T-helper 1 cell treated with Interleukin-12 subunit alpha and Interleukin-12 subunit beta and Interleukin-4 antibody, amounts not matched to agents 30 ng/mL and 1 ng/mL, for 36 hours (primary cell): ENCODE measurements at regions not wholly inside any gene's neighbourhood (a gene's known extent, or its start where the extent isn't known, plus 50 kb on each side); places are given as distances from the start of the nearest gene placed in this dataset.

ENCODE experiments used
- intact Hi-C: fragments of 100-400 bp; cut with micrococcal nuclease; formaldehyde crosslinking; loops from one replicate; pipeline ENCODE4 v1.15.1; 2024

DNA sequence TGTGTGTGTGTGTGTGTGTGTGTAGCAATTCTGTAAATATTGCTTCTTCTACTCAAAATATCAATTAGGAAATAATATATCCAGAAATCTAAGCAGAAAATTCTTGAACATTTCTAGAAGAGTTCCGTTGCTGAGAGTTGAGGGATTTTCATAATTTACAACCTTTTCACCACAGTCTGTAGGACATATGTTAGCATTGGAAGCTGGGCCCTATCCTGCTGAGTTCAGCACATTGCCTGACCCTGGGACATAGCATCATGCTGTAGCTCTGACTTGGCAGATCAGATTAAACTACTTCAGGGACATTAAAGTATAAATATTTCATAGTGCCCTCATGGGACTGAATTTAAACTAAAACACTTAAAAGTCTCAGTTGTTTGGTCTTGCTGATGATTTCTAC, 129.2 kb upstream of the KCNH7 start:
- intact Hi-C loops: no loop called here

DNA sequence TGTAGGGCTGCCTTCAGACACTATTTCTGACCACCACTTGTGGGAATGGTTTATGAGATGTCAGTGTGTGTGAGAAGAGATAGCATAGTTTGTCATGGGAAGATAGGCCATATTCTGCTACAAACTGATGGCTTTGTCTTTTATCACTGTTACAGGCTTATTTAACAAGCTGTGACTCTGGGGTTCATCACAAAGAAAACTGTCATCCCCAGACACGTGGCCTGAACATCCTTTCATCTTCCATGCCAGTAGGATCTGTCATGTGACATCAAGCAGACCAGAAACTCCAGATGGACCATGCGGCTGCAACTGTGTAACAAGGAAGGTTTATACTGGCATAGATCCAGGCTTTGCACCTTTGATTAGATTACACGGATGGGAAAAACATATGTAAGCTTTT, 128.6 kb upstream of the KCNH7 start:
- intact Hi-C loops: no loop called here

DNA sequence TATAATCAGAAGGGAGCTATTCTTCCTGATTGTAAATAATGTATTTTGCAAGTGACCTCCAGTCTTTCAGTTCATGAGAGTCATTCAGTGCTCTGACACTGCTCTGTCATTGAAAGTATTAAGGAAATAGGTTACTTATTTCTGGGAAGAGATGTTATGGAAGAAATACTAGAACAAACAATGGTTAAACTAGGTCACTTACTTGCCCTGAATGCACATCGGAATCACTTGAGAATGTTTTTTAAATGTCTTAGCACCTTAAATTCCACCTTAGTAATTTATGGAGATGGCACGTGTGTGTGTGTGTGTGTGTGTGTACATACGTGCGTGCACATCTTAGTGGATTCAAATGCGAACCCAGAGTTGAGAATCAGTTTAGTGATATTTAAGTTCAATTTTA, 126.6 kb upstream of the KCNH7 start:
- intact Hi-C loops: no loop called here

DNA sequence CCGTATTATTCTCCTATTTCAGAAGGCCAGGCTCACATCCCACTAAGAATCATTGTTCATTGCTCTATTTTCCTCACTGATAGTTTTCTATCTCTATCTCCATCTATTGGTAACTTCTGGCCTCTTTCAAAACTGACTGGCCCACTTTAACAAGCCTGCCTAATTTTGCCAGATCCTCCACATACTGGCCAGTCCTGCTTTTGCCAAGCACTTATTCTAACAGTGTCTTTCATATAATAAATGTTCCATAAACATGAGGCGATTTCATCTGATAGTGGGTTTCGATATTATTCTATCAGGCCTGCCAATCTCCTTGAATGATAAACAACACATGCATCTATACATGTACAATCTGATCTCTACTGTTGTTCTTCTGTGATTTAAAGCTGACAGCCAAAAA, 125.9 kb upstream of the KCNH7 start:
- intact Hi-C loops: no loop called here

DNA sequence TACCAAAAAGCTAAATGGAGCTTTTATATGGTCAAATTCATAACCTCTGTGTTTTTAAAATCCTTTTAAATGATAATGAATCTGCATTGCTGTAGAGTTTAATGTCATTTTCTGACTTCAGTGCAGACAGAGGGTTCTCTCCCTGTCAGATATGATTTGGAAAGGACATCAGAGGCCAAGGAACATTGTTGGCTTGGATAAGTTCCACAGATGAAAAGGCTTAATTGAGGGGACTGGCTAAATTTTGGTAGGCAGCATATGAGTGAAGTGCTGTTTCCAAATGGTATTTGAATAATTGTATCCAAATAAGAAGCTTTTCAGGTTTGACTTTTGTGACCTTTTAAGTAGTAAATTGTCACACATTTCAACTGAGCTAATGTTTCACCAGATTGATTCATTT, 124.6 kb upstream of the KCNH7 start:
- intact Hi-C loops: no loop called here

DNA sequence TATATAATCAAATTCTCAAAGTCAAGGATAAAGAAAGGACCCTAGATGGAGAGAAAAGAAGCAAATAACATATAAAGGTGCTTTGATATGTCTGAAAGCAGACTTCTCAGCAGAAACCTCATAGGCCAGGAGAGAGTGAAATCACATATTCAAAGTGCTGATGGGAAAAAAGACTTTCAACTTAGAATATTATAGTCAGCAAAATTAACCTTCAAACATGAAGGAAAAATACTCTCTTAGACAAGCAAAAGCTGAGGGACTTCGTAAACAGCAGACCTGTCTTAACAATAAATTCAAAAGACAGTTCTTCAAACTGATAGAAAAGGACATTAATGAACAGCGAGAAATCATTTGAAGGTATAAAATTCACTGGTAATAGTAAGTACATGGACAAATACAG, 107.2 kb upstream of the KCNH7 start:
- intact Hi-C loops: no loop called here

DNA sequence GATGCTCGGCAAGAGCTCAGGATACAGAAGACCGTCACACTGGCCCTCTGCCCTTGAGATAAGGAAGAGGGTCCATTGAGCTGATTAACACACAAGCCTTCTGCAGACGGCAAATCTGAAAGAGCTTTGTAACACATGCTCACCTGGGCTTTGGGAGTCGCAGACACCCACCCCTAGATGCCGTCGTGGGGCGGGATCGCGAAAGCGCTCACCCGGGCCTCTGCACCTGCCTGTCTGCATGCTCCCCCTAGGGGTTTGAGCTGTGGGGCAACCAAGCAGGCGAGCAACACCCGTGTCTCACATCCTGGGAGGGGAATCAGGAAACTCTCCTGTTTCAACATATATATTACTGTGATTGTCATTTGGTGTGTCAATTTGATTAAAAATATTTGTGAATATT, 99.8 kb upstream of the KCNH7 start:
- intact Hi-C loops: no loop called here

DNA sequence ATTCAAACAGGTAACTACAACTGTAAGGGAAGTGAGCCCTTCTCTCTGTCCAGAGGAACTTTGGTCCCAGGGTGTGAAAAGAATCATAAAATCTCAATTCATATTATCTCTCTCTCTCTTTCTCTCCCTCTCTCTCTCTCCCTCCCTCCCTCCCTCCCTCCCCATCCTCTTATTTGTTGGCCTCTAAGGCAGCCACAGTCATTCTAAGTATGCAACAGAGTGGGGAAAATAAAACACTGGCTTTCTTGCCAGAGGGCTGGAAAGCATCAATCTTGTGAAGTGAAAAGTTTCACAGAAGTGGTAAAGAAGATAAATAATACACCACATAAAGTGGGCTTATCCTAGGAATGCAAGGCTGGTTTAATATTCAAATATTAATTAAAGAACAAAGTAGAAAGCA, 95.6 kb upstream of the KCNH7 start:
- intact Hi-C loops: no loop called here

DNA sequence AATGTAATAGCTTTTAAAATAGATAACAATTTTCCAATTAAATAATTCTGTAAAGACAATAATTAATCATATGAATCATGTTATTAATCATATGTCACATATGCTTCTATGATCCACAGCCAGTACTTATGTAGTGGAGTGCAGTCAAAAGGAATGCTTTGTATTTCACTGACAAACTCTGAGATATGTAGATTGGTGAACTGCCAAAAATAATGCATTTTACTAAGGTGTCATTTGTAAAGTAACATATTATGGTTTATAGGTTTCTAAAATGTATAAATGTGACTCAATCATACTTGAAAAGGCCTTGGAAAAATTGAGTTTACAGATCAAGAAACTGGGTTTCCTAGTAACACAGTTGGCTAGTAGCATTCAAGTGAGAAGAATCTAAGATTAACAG, 93.8 kb upstream of the KCNH7 start:
- intact Hi-C loops: no loop called here

DNA sequence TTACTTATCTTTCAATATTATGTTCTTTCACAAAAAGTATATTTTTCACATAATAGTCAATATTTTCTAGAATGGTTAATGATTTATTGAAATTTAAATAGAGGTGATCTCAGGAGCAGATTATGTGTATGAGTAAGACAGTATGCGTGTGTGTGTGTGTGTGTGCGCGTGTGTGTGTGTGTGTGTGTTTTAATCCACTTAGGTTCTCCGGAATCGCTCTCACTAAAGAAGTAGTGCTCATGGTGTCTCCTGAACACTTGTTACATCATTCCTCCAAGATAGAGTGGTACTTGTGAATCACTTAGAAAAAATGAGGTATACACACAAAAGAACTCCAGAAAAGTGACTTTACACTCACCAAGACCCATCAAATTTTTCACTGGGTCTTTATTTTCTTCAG, 91.0 kb upstream of the KCNH7 start:
- intact Hi-C loops: no loop called here

DNA sequence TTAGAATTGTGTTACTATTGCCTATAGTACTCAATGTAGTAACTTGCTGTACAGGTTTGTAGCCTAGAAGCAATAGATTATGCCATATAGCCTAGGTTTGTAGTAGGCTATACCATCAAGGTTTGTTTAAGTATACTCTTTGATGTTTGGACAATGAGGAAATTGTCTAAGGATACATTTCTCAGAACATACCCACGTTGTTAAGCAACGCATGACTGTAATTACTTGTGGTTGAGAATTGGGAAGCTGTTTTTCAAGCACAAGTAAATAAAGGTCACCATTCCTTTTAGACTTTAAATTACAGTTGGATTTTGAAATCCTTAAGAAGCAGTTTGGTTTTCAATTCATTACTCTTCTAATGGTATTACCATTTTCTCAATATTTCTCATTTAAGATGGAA, 89.8 kb upstream of the KCNH7 start:
- intact Hi-C loops: no loop called here

DNA sequence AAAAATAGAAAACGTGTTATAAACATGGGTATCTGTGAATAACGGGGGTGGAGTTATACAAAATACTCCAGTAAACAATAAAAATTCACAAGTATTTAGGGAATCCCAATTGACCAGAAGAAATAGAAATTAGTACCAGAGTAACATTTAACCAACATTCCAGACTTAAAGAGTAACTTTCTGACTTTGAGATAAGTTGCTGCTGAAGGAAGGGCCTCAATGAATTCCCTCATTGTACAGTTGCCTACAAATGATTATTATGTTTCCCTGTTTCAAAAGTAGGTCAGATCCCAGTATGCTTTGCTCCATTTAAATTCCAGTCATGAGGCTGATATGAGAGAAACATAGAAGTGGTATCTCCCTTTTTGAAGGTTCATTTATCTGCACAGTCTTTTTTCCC, 88.3 kb upstream of the KCNH7 start:
- intact Hi-C loops: no loop called here

DNA sequence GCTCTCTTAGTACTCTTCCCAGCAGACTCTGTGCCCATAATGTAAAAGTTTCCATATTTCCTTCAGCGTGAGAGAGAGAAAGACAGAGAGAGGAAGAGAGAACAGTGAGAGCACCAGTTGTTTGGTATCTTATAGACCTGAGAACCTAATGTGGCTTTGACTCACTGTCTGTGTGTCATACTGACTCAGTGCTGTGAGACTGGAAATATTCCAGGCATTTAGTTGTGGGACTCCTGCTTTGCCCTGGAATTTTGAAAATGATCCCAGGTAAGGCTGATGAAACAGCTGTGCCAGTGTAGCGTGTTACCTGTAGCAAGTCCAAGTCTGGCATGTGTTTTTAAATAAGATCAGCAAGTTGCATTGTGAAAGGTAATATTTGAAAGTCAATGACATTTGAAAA, 87.9 kb upstream of the KCNH7 start:
- intact Hi-C loops: no loop called here

DNA sequence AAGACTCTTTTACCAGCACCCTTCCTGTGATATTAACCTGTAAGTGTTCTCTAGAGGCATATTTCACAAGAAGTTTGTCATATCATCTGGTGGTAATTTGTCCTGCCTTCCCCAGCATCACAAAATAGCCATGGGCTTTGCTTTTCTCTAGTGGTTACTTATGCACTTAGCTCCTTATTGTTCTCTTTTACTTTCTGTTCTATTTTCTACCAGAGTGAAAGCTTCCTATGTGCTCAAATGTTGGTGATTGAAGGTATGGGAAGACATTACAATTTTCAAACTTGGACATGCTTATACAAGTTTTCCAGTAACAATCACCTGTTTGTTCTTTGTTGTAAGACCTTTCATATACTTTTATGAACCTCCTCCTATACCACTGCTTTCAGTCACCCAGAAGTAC, 87.0 kb upstream of the KCNH7 start:
- intact Hi-C loops: no loop called here

DNA sequence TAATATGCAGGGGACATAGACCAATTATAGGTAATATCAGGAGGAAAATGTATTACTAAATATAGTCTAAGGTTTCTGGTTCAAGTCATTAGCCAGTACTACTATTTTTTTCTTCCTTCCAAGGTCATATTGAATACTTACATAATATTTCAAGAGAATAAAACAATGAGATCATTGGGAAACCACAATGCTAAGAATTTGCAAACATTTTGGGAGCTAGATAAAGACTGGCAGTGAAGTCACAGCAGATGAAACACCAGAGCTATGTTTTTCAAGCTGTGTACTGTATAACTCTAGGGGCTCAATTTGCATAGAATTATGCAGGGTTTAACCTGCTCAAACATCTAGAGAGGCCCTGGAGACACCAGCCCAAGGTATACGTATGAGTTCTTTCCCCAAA, 80.5 kb upstream of the KCNH7 start:
- intact Hi-C loops: no loop called here

DNA sequence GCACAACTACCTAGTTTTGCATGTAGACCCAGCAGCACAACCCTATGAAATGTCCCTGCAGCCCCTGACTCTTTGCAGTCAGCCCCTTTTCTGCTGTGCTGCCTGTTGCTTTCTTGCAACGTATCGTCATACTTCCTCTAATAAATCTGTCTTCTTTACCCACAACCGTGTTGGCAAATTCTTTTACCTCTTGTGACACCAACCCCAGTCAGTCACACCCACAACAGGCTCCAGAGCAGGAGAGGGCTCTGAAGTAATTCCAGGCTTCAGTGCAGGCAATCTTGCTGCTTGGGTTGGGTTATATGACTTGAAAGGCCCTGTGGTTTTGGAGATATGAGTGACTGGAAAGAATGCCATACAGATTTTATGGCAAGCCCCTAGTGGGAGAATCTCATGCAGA, 79.1 kb upstream of the KCNH7 start:
- intact Hi-C loops: no loop called here

DNA sequence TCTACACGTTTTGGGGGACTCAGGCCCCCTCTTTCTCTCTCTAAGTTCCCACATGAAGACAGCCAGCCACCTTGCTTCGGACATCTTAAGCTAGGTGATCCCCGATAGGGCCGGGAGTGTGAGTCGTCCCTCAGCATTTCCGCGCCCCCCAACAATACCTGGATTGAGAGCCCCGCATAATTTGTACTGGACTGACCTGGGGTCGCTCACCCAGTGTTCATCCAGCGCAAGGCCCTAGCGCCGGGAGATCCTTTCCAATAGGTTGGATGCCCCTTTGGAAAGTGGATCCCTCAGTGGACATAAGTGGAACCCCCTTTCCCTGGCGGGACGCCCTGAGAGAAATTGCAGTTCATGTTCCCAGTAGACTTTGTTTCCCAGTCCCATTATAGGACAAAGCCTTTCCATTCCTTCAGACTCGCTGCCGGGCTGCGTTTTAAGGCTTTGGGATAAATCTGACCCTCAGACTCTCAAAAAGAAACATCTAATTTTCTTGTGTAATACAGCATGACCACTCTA, 77.8 kb upstream of the KCNH7 start:
- intact Hi-C loops: no loop called here

DNA sequence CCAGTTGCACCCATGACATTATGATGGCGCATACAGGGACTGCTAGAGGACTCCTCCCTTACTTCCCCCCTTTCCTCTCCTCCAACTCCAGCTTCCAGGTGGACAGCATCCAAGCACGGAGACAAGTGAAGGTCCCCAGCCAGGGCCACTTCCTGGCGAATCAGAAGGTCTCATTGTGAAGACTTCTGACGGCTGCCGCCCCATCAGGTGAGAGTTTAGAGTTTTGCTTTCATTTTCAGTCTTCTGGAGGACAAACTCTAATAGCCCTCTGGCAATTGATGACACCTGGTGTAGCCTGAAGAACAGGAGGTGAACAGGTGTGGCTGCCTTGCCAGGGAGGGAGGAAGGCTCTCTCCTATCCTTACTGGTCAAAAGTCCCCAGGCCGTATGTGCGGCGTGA, 77.3 kb upstream of the KCNH7 start:
- intact Hi-C loops: no loop called here

DNA sequence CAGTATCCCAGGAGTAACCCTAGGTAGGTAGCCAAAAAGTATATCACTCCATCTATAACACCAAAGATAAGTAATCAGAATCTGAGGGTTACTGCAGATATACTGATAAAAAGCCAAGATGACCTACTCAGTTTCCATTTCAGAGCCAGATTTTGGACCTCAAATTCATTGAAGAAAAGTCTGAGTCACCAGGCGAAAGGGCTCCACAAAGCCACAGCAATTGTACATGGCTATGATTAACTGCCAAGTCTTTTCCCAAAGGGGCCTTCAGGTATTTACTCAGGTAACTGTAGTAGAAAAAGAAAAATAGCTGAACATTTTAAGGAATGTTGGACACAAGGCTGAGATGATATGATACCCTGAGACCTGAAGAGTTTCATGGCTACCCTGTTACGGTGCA, 75.6 kb upstream of the KCNH7 start:
- intact Hi-C loops: no loop called here

DNA sequence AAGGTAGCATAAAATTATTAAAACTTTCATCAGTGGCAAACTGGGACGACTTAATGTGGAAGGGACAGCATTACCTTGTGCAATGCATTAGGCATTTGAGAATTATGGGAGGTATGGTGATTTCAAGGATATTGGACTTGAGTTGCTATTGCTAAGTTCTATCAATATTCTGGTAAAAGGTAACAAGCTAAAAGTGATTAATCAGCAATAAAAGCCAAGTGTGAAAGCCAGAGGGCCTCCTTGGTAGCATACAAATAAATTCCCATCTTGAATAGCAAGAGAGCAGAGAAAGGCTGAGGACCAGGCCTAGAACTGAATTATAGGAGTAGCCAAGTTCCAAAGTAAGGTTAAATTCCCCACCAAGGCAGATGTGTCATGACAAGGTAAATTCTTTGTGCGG, 74.2 kb upstream of the KCNH7 start:
- intact Hi-C loops: no loop called here

DNA sequence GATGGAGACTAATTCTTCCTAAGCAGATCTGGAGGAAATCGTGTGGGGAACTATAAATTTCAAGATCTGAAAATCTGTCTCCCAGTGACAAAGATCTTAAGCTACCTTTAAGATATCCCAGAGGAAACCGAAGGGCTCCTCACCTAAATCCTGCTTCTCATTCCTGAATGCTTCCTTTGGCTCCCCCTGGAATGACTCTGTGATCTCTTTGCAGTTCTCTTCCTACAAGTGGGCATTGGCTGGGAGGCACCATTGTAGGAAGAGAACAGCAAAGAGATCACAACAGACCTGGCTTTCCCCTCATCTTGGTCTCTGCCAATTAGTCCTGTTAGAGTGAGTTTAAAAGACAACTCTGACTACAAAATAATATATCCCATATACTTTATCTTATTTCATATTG, 70.0 kb upstream of the KCNH7 start:
- intact Hi-C loops: no loop called here

DNA sequence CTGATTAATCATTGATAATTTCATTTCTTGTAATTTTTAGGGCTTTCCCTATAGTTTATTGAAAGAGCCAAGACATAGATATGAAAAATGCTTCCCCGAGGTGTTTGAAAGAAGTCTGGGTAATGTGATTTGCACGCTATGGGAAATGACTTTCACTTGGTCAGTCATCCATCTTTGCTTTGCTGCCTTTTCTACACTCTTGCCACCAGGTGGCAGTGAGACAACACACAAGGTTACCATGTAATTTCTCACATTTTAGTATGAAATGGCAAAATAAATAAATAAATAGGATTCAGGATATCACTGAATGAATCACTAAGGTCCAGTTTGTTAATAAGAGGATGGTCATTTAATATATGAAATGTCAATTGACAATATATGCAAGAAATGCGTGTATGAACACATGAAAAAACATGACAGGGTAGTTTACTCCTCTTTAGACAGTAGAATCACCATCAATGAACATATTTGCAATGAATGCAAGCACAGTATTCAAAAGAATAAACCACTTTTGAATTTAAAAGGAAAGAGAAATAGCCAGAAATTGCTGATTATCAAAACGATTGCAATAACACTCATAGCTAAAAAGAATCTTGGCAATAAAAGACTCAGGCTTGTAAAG, 52.2 kb upstream of the KCNH7 start:
- intact Hi-C loops: loop anchor here (2.0 kb wide), 1 partner anchor 242 kb away; no protein-coding TSS in a partner anchor

DNA sequence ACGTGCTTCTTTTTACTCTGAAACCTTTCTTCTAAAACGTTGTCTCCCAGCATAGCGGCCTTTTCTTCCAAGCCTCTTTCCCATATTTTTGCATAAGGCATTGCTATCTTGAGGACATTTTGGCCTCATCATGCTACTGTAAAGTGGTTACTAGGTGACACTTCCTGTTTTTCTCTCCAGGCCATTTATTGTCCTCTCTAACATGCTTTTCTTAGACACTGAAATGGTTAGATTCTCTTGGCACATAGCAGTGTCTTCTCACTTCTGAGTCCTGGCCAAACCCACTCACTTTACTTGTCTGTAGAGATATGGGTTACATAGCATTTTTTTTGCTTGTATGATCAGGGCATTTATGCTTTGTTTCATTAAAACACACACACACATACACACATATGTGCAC, 50.1 kb upstream of the KCNH7 start:
- intact Hi-C loops: no loop called here
